ENCODE measurements at regions not wholly inside any gene's neighbourhood (a gene's known extent, or its start where the extent isn't known, plus 50 kb on each side); places are given as distances from the start of the nearest gene placed in this dataset.

- TF ChIP-seq MAX (IDR thresholded peaks at IDR 0.05) (no peak), BHLHE40 (IDR thresholded peaks at IDR 0.05; ENCODE audit: low read depth, low read length) (no peak), ELK1 (IDR thresholded peaks at IDR 0.05; ENCODE audit: low read depth, low read length) (no peak), CEBPB (IDR thresholded peaks at IDR 0.05) (no peak), SMC3 (IDR thresholded peaks at IDR 0.05) (no peak), EP300 (IDR thresholded peaks at IDR 0.05) (no peak), NR3C1 (IDR thresholded peaks at IDR 0.05) (no peak), CTCF (IDR thresholded peaks at IDR 0.05) (no peak), RFX5 (IDR thresholded peaks at IDR 0.05) (no peak), CHD4 (IDR thresholded peaks at IDR 0.05; ENCODE audit: borderline replicate concordance) (no peak), MYC (IDR thresholded peaks at IDR 0.05; ENCODE audit: borderline replicate concordance, low read length) (no peak), CHD2 (IDR thresholded peaks at IDR 0.05; ENCODE audit: low read length, partially characterized antibody) (no peak)
Observed at GRCh38 chr4:129900430-129900953, 804.5 kb downstream of the C4orf33 start.

Data from A549 (cell line).